HL-60 (cell line): ENCODE measurements at regions not wholly inside any gene's neighbourhood (a gene's known extent, or its start where the extent isn't known, plus 50 kb on each side); places are given as distances from the start of the nearest gene placed in this dataset.

ENCODE experiments used
- DNase-seq, 2 experiments: peaks; one replicate each; pipeline ENCODE4 v3.0.0-alpha.2; 2010 to 2020; ENCODE audit warnings: low read depth in 1 of 2, low spot score in 1 of 2
- H3K27ac ChIP-seq: fragments of 250-450 bp; sonication (Bioruptor Pico); replicated peaks from 2 replicates; pipeline ENCODE4 v1.5.1; 2020; ENCODE audit warnings: mild to moderate bottlenecking, moderate library complexity
- H3K27me3 ChIP-seq: fragments of 250-450 bp; sonication (Bioruptor Pico); 2 replicates; pipeline ENCODE4 v1.5.1; 2021; ENCODE audit warnings: mild to moderate bottlenecking, moderate library complexity; ENCODE audit not compliant: insufficient read depth, poor library complexity, severe bottlenecking
- H3K4me3 ChIP-seq: replicated peaks from 2 replicates; pipeline ENCODE4 v1.5.1; 2011; ENCODE audit warnings: mild to moderate bottlenecking, control low read depth, low read length; ENCODE audit not compliant: insufficient read depth
- GABPA ChIP-seq: IDR thresholded peaks from 2 replicates; pipeline ENCODE4 v1.6.1; 2012; ENCODE audit warnings: low read depth
- POLR2AphosphoS5 ChIP-seq: IDR thresholded peaks from 2 replicates; pipeline ENCODE4 v1.6.1; 2012; ENCODE audit warnings: low read depth
- SPI1 ChIP-seq: IDR thresholded peaks from 2 replicates; pipeline ENCODE4 v1.6.1; 2012; ENCODE audit warnings: low read depth, mild to moderate bottlenecking, borderline replicate concordance
- TF ChIP-seq, protein P1 (sequence below): IDR thresholded peaks from one replicate; pipeline ENCODE4 v1.5.1; 2011; ENCODE audit warnings: low read length, control low read depth, inconsistent platforms; ENCODE audit not compliant: insufficient read depth
- TF ChIP-seq, protein P2 (sequence below): IDR thresholded peaks from 2 replicates; pipeline ENCODE4 v1.6.1; 2012; ENCODE audit warnings: low read depth; ENCODE audit not compliant: insufficient replicate concordance

DNA sequence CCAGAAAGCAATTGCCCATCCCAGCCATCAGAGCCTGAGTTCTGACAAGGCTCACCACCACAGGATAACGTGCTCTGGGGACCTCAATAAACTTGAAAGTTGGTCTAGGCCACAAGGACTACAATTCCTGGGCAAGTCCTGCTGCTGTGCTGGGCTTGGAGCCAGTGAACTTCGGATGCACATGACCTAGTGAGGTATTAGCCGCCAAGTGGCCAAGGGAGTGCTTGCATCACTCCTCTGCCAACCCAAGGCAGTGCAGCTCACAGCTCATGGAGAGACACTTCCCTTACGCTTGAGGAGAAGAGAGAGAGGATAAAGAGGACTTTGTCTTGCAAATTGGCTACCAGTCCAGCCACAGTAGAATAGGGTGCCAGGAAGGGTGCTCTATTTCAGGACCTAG lies 219.6 kb downstream of the MBD2 start:
- TF ChIP-seq GABPA (no peak), POLR2AphosphoS5 (no peak), SPI1 (no peak)
- TF ChIP-seq, protein P1, sequence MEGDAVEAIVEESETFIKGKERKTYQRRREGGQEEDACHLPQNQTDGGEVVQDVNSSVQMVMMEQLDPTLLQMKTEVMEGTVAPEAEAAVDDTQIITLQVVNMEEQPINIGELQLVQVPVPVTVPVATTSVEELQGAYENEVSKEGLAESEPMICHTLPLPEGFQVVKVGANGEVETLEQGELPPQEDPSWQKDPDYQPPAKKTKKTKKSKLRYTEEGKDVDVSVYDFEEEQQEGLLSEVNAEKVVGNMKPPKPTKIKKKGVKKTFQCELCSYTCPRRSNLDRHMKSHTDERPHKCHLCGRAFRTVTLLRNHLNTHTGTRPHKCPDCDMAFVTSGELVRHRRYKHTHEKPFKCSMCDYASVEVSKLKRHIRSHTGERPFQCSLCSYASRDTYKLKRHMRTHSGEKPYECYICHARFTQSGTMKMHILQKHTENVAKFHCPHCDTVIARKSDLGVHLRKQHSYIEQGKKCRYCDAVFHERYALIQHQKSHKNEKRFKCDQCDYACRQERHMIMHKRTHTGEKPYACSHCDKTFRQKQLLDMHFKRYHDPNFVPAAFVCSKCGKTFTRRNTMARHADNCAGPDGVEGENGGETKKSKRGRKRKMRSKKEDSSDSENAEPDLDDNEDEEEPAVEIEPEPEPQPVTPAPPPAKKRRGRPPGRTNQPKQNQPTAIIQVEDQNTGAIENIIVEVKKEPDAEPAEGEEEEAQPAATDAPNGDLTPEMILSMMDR = no peak
- TF ChIP-seq, protein P2, sequence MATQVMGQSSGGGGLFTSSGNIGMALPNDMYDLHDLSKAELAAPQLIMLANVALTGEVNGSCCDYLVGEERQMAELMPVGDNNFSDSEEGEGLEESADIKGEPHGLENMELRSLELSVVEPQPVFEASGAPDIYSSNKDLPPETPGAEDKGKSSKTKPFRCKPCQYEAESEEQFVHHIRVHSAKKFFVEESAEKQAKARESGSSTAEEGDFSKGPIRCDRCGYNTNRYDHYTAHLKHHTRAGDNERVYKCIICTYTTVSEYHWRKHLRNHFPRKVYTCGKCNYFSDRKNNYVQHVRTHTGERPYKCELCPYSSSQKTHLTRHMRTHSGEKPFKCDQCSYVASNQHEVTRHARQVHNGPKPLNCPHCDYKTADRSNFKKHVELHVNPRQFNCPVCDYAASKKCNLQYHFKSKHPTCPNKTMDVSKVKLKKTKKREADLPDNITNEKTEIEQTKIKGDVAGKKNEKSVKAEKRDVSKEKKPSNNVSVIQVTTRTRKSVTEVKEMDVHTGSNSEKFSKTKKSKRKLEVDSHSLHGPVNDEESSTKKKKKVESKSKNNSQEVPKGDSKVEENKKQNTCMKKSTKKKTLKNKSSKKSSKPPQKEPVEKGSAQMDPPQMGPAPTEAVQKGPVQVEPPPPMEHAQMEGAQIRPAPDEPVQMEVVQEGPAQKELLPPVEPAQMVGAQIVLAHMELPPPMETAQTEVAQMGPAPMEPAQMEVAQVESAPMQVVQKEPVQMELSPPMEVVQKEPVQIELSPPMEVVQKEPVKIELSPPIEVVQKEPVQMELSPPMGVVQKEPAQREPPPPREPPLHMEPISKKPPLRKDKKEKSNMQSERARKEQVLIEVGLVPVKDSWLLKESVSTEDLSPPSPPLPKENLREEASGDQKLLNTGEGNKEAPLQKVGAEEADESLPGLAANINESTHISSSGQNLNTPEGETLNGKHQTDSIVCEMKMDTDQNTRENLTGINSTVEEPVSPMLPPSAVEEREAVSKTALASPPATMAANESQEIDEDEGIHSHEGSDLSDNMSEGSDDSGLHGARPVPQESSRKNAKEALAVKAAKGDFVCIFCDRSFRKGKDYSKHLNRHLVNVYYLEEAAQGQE = no peak
- no peak overlapping the region for H3K4me3 ChIP-seq
- no peak overlapping the region for H3K27ac ChIP-seq
- H3K27me3 ChIP-seq = peaks cover 2% of the 10 kb centered on the region
- DNase-seq = no peak

DNA sequence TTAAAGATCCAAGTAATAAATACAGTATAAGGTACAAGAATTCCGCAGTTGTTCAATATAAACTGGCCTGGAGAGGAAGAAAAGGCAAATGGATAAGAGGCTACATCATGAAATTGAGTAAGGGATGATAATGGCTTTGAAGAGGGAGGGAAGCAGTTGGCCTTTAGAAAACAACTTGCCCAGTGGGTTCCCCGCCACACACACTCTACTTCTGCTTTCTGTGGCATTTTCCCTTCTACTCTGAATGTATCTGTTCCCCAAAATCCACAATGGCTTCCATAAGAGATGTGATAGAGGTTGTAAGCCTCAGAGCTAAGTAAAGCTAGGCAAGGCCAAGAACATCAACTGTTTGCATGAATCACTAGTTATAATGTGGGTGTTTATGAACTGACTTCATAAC lies 221.3 kb downstream of the MBD2 start:
- no peak for DNase-seq
- no peak overlapping the region for H3K27ac ChIP-seq
- peaks cover 2% of the 10 kb centered on the region for H3K27me3 ChIP-seq
- TF ChIP-seq POLR2AphosphoS5 (no peak), SPI1 (0 out of 2 replicates have a peak, but pooled peaks have one; percentile 14), GABPA (no peak)
- no peak overlapping the region for H3K4me3 ChIP-seq

GRCh38 chr18:53997064-53997463 lies 227.4 kb downstream of the MBD2 start:
- H3K27ac ChIP-seq = no peak overlapping the region
- TF ChIP-seq POLR2AphosphoS5 = no peak
- TF ChIP-seq, protein P1 = no peak
- TF ChIP-seq SPI1 = no peak
- TF ChIP-seq, protein P2 = no peak
- TF ChIP-seq GABPA = no peak
- no peak for DNase-seq
- H3K27me3 ChIP-seq = no peaks in the 10 kb centered on the region
- no peak overlapping the region for H3K4me3 ChIP-seq

- TF ChIP-seq GABPA = no peak
- TF ChIP-seq, protein P1 = no peak
- TF ChIP-seq, protein P2 = no peak
- no peak for TF ChIP-seq SPI1
- TF ChIP-seq POLR2AphosphoS5 = no peak
- no peaks in the 10 kb centered on the region for H3K27me3 ChIP-seq
- H3K27ac ChIP-seq = no peak overlapping the region
- no peak overlapping the region for H3K4me3 ChIP-seq
- no peak for DNase-seq
Measured at GRCh38 chr18:53994016-53994415, 230.5 kb downstream of the MBD2 start.
